Spleen (tissue), 7 donors: ENCODE measurements at regions not wholly inside any gene's neighbourhood (a gene's known extent, or its start where the extent isn't known, plus 50 kb on each side); places are given as distances from the start of the nearest gene placed in this dataset.

Experiments
- CTCF ChIP-seq, 11 experiments: fragments of 200-600 bp in 7 of 11; fragments of 450-650 bp in 4 of 11; sonication (generic) in 4 of 11; IDR thresholded peaks in 8 of 11; conservative IDR thresholded peaks in 3 of 11; 1 replicate in 7 of 11; 2 replicates in 4 of 11; pipeline versions ENCODE4 v1.4.0 to v1.8.0; 2016 to 2021; ENCODE audit warnings: antibody characterized with exemption in 11 of 11, inconsistent platforms in 4 of 11, mild to moderate bottlenecking in 1 of 11
- POLR2A ChIP-seq, 3 donors: fragments of 450-650 bp; IDR thresholded peaks; one replicate each; pipeline ENCODE4 v1.5.1; 2017; ENCODE audit warnings: antibody characterized with exemption in 3 of 3, mild to moderate bottlenecking in 1 of 3
- POLR2AphosphoS5 ChIP-seq, 3 donors: sonication (generic); formaldehyde crosslinking; IDR thresholded peaks; one replicate each; pipeline ENCODE4 v1.5.1; 2017; ENCODE audit warnings: antibody characterized with exemption in 3 of 3
- donor health status: DM: no; HTN: no; CAD: no; lungs with moderate emphysema.
- donor health status: DM: no; HTN: no; CAD: no.
- donor health status: DM: no; HTN: no; CAD: no.

- TF ChIP-seq CTCF (IDR thresholded peaks at IDR 0.05 in 8 of 11, conservative IDR thresholded peaks at IDR 0.05 in 3 of 11): no peak
- no peak for TF ChIP-seq POLR2A (IDR thresholded peaks at IDR 0.05)
- no peak for TF ChIP-seq POLR2AphosphoS5 (IDR thresholded peaks at IDR 0.05)
Observed at GRCh38 chr7:15016766-15017165, 114.2 kb upstream of the DGKB start.
